Immature natural killer cell (primary cell): ENCODE measurements at regions not wholly inside any gene's neighbourhood (a gene's known extent, or its start where the extent isn't known, plus 50 kb on each side); places are given as distances from the start of the nearest gene placed in this dataset.

Source experiments
- DNase-seq, 3 donors: peaks; one replicate each; pipeline ENCODE4 v3.0.0; 2022; ENCODE audit warnings: mixed read lengths in 1 of 3
- H3K27ac Mint-ChIP-seq, 6 donors: one replicate each; pipeline ENCODE4 v1.8.0; 2020; ENCODE audit warnings: mixed read lengths in 6 of 6, mild to moderate bottlenecking in 5 of 6, inconsistent platforms in 4 of 6, moderate library complexity in 3 of 6
- H3K27me3 Mint-ChIP-seq, 3 donors: one replicate each; pipeline ENCODE4 v1.8.0; 2020 to 2021; ENCODE audit warnings: low read depth in 3 of 3, mild to moderate bottlenecking in 3 of 3, mixed read lengths in 3 of 3, moderate library complexity in 3 of 3, inconsistent platforms in 1 of 3
- H3K36me3 Mint-ChIP-seq, 3 donors: one replicate each; pipeline ENCODE4 v1.8.0; 2020; ENCODE audit warnings: mixed read lengths in 3 of 3, inconsistent platforms in 2 of 3, mild to moderate bottlenecking in 2 of 3
- H3K4me1 Mint-ChIP-seq, 2 donors: one replicate each; pipeline ENCODE4 v1.8.0; 2020; ENCODE audit warnings: inconsistent platforms in 2 of 2, mild to moderate bottlenecking in 2 of 2, mixed read lengths in 2 of 2, moderate library complexity in 1 of 2
- H3K4me3 Mint-ChIP-seq, 5 donors: one replicate each; pipeline ENCODE4 v1.8.0; 2020; ENCODE audit warnings: mild to moderate bottlenecking in 5 of 5, mixed read lengths in 5 of 5, inconsistent platforms in 3 of 5, moderate library complexity in 3 of 5
- H3K9me3 Mint-ChIP-seq, 6 donors: one replicate each; pipeline ENCODE4 v1.8.0; 2020; ENCODE audit warnings: mild to moderate bottlenecking in 6 of 6, mixed read lengths in 6 of 6, inconsistent platforms in 4 of 6, moderate library complexity in 3 of 6

DNA sequence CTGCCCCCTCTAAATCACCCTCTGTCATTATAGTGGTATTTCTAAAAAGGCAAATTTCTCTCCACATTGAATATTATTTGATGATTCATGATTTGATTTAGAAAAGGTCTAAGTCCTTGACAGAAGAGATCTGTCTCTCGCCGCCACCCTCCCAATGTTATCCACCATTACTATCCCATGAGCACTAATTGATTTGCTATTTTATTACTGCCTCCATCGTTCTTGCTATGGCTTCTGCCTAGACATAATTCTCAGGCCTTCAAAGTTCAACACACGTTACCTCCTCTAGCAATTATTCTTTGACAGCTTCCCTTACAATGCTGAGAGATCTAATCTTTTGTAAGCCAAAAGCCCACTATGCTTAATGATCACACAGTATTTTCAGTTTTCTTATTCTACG is 507.0 kb upstream of the CHAC2 start:
- Mint-ChIP-seq H3K36me3 (peaks cover 0 to 6% (median 4%) of the 10 kb centered on the region in 3 donors), H3K27me3 (peaks cover 0 to 2% (median 0%) of the 10 kb centered on the region in 3 donors), H3K4me3 (no peak overlapping the region), H3K27ac (no peak overlapping the region), H3K4me1 (no peaks in the 10 kb centered on the region), H3K9me3 (peaks cover 0 to 22% (median 8%) of the 10 kb centered on the region in 6 donors)
- DNase-seq: no peak

DNA sequence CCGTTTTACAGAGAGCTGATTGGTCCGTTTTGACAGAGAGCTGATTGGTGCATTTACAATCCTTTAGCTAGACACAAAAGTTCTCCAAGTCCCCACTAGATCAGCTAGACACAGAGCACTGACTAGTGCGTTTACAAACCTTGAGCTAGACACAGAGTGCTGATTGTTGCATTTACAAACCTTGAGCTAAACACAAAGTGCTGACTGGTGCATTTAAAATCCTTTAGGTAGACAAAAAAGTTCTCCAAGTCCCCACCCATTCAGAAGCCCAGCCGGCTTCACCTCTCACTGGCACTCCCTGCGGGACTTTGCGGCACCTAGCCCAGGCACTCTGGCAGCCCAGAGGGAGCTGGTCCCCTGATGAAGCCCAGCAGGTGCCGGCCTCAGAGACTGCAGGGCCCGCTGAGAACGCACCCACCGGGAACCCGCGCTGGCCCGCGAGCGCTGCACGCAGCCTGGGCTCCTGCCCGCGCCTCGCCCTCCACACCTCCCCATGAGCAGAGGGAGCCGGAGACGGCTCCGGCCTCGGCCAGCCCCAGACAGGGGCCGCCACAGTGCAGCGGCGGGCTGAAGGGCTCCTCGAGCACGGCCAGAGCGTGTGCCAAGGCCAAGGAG is 508.1 kb upstream of the CHAC2 start:
- H3K9me3 Mint-ChIP-seq: peaks cover 0 to 20% (median 10%) of the 10 kb centered on the region in 6 donors

DNA sequence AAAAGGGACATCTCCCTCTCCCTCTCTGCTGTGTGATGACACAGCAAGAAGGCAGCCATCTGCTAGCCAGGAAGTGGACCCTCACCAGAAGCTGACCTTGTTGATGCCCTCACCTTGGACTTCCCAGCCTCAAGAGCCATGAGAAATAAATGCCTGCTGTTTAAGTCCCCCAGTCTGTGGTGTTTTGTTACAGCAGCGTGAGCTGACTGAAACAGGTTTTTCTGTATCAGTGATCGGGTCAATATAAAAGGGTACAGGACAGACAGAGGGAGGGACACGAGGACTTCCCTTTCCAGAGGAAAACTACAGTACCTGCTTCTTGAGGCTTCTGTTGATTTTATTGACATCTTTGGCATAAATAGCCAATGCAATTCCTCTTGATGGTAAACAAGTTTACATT is 510.3 kb upstream of the CHAC2 start:
- Mint-ChIP-seq H3K9me3 (peaks cover 0 to 16% (median 6%) of the 10 kb centered on the region in 6 donors), H3K27me3 (peaks cover 0 to 2% (median 0%) of the 10 kb centered on the region in 3 donors), H3K4me3 (no peak overlapping the region), H3K36me3 (no peaks in the 10 kb centered on the region), H3K4me1 (peaks cover 2 to 6% of the 10 kb centered on the region in 2 donors), H3K27ac (no peak overlapping the region)
- DNase-seq: no peak

More for the DNA sequence above, 508.1 kb upstream of the CHAC2 start:
- Mint-ChIP-seq H3K4me1 (no peaks in the 10 kb centered on the region), H3K27me3 (peaks cover 0 to 2% (median 0%) of the 10 kb centered on the region in 3 donors), H3K36me3 (peaks cover 0 to 6% (median 4%) of the 10 kb centered on the region in 3 donors), H3K27ac (no peak overlapping the region), H3K4me3 (no peak overlapping the region)
- DNase-seq: no peak

DNA sequence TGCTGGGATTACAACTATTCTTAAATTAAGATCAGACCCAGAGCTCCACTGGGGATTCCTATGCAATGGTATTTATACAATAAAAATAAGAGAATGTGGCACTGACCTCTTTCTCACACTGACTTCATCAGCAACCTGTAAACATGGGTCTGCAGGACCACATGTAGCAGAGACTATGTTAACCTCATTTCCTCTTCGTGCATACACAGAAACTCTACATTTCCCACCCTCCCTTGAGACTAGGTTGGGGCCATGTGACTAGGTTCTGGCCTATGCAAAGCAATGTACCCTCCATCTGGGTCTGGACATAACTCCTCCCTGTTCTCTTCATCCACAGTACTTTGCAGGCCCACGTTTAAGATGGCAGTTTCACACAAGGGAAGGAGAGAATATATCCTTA is 514.4 kb upstream of the CHAC2 start:
- no peak overlapping the region for H3K27ac Mint-ChIP-seq
- peaks cover 2 to 6% of the 10 kb centered on the region in 2 donors for H3K4me1 Mint-ChIP-seq
- DNase-seq: no peak
- peaks cover 0 to 16% (median 2%) of the 10 kb centered on the region in 6 donors for H3K9me3 Mint-ChIP-seq
- H3K27me3 Mint-ChIP-seq: peaks cover 0 to 2% (median 0%) of the 10 kb centered on the region in 3 donors
- no peaks in the 10 kb centered on the region for H3K36me3 Mint-ChIP-seq
- H3K4me3 Mint-ChIP-seq: no peak overlapping the region

DNA sequence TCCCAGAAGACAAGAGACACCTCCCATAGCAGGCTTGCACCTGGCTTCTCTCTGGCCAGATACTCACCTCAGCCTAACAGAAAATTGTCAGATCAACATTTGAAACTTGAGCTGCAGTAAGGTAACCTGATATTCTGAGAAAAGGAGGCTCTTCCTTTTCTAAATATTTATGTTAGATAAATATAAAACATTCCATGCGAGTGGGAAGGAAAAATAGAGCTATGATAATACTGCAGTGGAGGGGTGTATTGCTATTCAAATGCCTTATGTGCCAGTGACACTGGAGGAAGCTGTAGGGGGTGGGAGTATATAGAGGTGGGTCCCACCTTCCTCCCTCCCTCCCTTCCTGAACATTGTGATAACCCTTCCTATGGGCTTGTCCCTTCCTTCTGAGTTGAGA is 515.5 kb upstream of the CHAC2 start:
- no peak for DNase-seq
- H3K4me3 Mint-ChIP-seq: no peak overlapping the region
- peaks cover 2 to 6% of the 10 kb centered on the region in 2 donors for H3K4me1 Mint-ChIP-seq
- peaks cover 0 to 17% (median 1%) of the 10 kb centered on the region in 6 donors for H3K9me3 Mint-ChIP-seq
- no peaks in the 10 kb centered on the region for H3K27me3 Mint-ChIP-seq
- H3K36me3 Mint-ChIP-seq: no peaks in the 10 kb centered on the region
- H3K27ac Mint-ChIP-seq: no peak overlapping the region

DNA sequence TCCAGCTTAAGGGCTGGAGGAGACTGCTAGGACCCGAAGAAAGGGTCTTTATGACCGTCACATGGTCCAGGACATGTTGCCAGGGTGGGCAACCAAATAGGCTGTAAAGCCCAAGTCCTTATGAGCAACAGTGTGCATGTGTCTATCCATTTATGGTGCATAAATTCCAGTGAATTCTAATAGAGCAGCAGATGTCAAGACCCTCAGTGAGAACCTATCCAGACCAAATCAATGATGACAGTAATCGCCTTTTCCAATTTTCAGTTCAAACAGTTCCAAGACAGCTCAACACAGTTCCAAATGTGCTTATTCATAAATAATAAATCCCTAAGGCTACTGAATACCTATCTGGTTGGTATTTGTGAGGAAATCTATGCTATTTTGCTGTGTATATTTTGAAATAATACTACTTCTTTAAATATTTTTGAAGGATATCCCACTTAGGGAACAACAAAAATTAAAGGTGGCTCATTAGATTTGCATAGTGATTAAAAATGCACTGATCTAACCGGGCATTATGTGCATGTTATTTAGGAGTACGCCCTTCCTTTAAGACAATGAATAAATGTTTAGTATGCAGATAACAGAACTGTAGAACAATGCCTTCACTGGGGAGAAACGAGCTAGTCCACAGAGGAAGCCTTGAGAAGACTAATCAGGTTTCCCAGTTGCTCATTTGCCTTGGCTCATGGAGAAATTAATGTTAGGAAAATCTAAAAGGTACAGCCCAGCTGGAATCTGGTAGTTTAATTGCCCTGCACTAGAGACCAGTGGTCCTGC is 519.5 kb upstream of the CHAC2 start:
- Mint-ChIP-seq H3K4me3 (no peak overlapping the region), H3K9me3 (peaks cover 0 to 9% (median 0%) of the 10 kb centered on the region in 6 donors), H3K27me3 (peaks cover 0 to 3% (median 0%) of the 10 kb centered on the region in 3 donors), H3K36me3 (no peaks in the 10 kb centered on the region), H3K27ac (no peak overlapping the region), H3K4me1 (peaks cover 0 to under 1% of the 10 kb centered on the region in 2 donors)
- DNase-seq: no peak

DNA sequence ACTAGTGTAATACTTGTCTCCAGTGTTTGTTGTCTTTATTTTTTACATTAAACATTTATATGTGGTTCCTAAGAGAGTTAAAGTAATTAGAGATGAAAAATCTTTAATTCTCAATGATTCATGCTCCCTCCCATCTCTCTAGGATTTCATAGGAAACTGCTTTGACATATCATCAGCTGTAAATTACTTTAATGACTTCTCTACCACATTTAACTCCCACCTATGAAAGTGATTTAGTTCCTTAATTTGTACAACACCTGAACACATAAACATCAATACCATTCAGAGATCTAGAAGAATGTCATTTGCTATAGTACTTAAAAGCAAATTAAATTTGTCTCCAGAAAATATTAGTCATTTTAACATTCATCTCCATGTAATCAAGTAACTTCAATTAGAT is 524.2 kb upstream of the CHAC2 start:
- no peaks in the 10 kb centered on the region for H3K36me3 Mint-ChIP-seq
- H3K9me3 Mint-ChIP-seq: peaks cover 0 to 7% (median under 1%) of the 10 kb centered on the region in 6 donors
- no peaks in the 10 kb centered on the region for H3K4me1 Mint-ChIP-seq
- H3K27me3 Mint-ChIP-seq: peaks cover 0 to 3% (median 0%) of the 10 kb centered on the region in 3 donors
- no peak for DNase-seq
- no peak overlapping the region for H3K27ac Mint-ChIP-seq
- H3K4me3 Mint-ChIP-seq: no peak overlapping the region

DNA sequence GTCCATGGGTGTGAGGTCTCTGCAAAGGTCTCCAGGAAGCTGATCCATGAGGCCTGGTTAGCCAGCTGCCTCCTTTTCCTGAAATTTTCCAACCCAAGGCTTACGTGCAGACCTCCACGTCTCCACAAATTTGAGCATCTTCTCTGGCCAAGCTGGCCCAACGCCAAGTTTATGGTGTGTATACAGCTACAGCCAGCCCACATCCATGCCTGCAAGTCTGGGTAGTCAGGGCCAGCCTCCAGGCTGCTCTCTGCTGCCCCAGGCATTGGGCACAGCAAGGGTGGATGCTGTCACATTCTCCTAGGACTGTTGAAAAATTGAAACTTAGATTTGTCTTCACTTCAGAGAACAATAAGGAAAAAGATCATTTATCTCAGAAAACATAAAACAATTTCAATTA is 525.5 kb upstream of the CHAC2 start:
- Mint-ChIP-seq H3K4me1 (no peaks in the 10 kb centered on the region), H3K27me3 (peaks cover 0 to 3% (median 0%) of the 10 kb centered on the region in 3 donors), H3K27ac (no peak overlapping the region), H3K9me3 (peaks cover 0 to 8% (median 2%) of the 10 kb centered on the region in 6 donors), H3K36me3 (no peaks in the 10 kb centered on the region), H3K4me3 (no peak overlapping the region)
- no peak for DNase-seq

DNA sequence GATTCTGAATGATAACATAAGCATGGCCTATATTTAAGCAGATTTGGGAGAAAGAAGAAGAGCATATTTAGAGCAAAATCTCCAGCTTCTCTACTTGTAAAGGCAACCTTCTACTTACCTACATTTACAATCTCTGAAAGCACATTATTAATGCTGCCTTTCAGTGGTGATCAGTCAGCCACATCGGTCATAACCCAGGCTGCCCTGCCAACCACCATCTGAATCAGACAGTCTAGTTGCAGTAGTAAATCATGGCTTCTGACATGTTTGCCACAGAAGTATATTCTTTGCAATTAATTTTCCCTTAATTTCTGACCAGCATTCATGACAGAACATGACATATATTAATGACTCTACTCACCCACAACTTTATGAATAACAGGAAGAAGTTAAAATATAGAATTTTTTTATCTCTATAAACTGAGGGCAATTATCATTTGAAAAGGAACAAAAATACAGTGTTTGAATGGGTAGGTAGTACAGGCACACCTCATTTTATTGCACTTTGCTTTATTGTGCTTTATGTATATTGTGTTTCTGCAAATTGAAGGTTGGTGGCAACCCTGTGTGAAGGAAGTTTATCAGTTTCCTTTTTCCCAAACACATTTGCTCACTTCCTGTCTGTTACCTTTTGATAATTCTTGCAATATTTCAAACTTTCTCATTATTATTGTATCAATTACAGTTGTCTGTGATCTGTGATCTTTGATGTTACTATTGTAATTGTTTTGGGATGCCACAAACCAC is 531.6 kb upstream of the CHAC2 start:
- Mint-ChIP-seq H3K27ac (no peak overlapping the region), H3K9me3 (peaks cover 0 to 8% (median 2%) of the 10 kb centered on the region in 6 donors), H3K4me3 (peak overlapping the region in 1 of 5 donors; percentile 27), H3K27me3 (no peaks in the 10 kb centered on the region), H3K4me1 (peaks cover 32 to 50% of the 10 kb centered on the region in 2 donors), H3K36me3 (no peaks in the 10 kb centered on the region)
- no peak for DNase-seq

DNA sequence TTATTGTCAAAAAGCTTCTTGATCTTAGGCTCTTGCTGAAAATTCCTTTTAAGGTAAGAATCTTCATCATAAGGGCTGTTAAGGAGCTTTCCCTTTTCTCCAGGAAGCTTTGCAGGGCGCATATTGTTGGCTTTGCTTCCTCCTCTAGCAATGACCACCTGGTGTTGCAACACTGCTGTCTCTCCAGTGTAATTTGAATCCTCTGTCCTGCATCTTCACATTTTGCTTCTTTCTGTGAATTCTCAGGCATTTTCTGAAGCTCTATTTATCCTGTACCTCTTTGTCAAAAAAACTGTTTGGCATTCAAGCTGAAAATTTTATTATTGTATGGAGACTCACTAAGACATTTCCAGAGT is 533.1 kb upstream of the CHAC2 start:
- H3K27me3 Mint-ChIP-seq: no peaks in the 10 kb centered on the region
- peaks cover 46 to 64% of the 10 kb centered on the region in 2 donors for H3K4me1 Mint-ChIP-seq
- no peak overlapping the region for H3K4me3 Mint-ChIP-seq
- no peak for DNase-seq
- H3K27ac Mint-ChIP-seq: no peak overlapping the region
- H3K9me3 Mint-ChIP-seq: peaks cover 0 to 8% (median 0%) of the 10 kb centered on the region in 6 donors
- no peaks in the 10 kb centered on the region for H3K36me3 Mint-ChIP-seq

DNA sequence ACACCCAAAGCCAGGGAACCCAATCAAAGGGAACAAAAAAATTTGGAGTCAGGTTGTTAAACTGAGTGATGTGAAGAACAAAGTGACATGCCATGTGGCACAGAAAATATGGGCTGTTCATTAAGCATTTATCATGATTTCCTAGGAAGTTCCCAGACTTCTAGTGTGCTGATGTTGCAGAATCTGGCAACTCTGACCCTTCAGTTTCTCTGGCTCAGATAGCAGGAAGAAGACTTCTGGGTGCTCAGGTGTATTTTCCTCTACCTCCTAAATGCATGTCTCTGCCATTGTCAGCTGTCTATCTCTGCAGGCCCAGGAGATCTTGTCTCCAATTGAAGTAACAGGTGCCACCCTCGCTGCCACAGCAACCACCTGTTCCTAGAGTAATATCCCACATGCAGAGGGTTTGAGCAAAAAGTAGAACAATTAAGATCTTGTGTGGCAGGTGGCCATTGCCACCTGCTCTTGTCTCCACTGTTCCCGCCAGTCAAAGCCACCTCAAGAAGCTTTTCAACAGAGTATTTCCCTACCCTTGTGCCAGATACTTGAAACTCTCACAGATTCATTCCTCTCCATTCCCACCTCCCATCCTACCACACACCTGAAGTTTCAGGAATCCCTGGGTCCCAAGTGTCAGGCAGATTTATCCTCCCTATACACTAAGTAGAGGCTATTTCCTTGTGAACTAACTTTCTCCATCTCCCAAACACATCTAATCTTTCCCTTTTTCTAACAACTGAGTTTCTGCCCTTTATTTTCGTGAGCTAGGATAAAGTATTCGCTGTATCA is 533.7 kb upstream of the CHAC2 start:
- Mint-ChIP-seq H3K9me3 (peaks cover 0 to 8% (median 0%) of the 10 kb centered on the region in 6 donors), H3K27me3 (no peaks in the 10 kb centered on the region), H3K4me1 (peaks cover 49 to 69% of the 10 kb centered on the region in 2 donors), H3K36me3 (no peaks in the 10 kb centered on the region), H3K4me3 (no peak overlapping the region), H3K27ac (peak overlapping the region in 1 of 6 donors; percentile 19)
- no peak for DNase-seq

DNA sequence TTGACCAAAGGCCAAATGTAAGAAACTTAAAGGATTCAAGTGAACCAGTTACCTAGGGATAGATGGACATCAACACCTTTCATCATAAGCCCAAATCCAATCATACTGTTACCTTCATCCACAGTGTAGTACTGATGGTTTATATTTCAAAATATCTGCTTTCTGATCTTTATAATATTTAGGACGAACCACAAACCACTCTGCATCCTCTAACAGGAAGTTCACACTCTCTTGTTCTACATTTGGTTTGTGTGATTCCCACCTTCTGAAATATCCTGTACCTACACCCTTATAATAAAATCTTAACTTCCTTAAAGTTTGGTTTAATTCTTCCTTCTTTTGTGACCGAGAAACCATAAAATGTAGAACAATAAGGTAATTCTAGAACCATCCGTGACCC is 535.7 kb upstream of the CHAC2 start:
- no peak for DNase-seq
- Mint-ChIP-seq H3K27me3 (peaks cover 0 to 2% (median 0%) of the 10 kb centered on the region in 3 donors), H3K4me3 (peak overlapping the region; percentile 32 to 62 (median 40)), H3K4me1 (peaks cover 49 to 69% of the 10 kb centered on the region in 2 donors), H3K9me3 (peaks cover 0 to 8% (median 0%) of the 10 kb centered on the region in 6 donors), H3K36me3 (no peaks in the 10 kb centered on the region), H3K27ac (peak overlapping the region in 1 of 6 donors; percentile 44)

DNA sequence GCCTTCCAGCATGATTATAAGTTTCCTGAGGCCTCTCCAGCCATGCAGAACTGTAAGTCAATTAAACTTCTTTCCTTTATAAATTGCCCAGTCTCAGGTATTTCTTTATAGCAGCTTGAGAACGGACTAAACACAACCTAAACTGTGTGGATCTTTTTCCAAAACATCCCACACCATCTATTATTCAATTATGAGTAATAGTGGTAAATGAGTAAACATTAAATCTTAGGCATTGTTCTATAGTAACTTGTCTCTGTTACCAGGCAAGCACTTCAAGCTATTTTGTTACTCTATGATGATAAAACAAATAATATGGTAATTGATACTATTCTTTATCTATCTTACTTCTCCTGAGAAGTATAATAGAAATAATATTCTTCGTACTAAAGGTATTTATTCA is 536.9 kb upstream of the CHAC2 start:
- peaks cover 37 to 58% of the 10 kb centered on the region in 2 donors for H3K4me1 Mint-ChIP-seq
- peaks cover 0 to 2% (median 0%) of the 10 kb centered on the region in 3 donors for H3K27me3 Mint-ChIP-seq
- peaks cover 0 to 8% (median 0%) of the 10 kb centered on the region in 6 donors for H3K9me3 Mint-ChIP-seq
- no peak overlapping the region for H3K27ac Mint-ChIP-seq
- H3K4me3 Mint-ChIP-seq: peak overlapping the region in 1 of 5 donors; percentile 12
- H3K36me3 Mint-ChIP-seq: no peaks in the 10 kb centered on the region
- no peak for DNase-seq
